T-cell (primary cell): ENCODE measurements at regions not wholly inside any gene's neighbourhood (a gene's known extent, or its start where the extent isn't known, plus 50 kb on each side); places are given as distances from the start of the nearest gene placed in this dataset.

Source experiments
- ATAC-seq, 4 experiments: fragments of 200-7000 bp in 3 of 4; fragments of 150-1000 bp in 1 of 4; cut with Tn5 transposase; replicated peaks in 1 of 4; 1 replicate in 3 of 4; 2 replicates in 1 of 4; pipeline ENCODE4 v1.10.0; 2021; ENCODE audit warnings: moderate library complexity in 3 of 4, mild to moderate bottlenecking in 2 of 4, moderate number of reproducible peaks in 1 of 4
- CTCF ChIA-PET, 2 donors: fragments of 300-600 bp; sonication (Branson Sonifier 250); formaldehyde crosslinking; loops; one replicate each; lab custom pipeline; 2022; ENCODE audit warnings: antibody characterized with exemption in 2 of 2; lab: Charles Lee
- POLR2A ChIA-PET, 2 donors: fragments of 300-600 bp; sonication (Branson Sonifier 250); formaldehyde crosslinking; loops; one replicate each; lab custom pipeline; 2022; ENCODE audit warnings: antibody characterized with exemption in 2 of 2; lab: Charles Lee
- DNase-seq, 35 experiments: peaks; one replicate each; pipeline versions ENCODE4 v3.0.0 to v3.0.0-alpha.2; 2013 to 2023
- H3K27ac ChIP-seq: one replicate; pipeline ENCODE4 v1.5.1; 2013; ENCODE audit warnings: low read length
- H3K27me3 ChIP-seq, 2 experiments: replicated peaks in 1 of 2; 1 replicate in 1 of 2; 2 replicates in 1 of 2; pipeline versions ENCODE4 v1.6.1 to v1.7.0; 2013; ENCODE audit warnings: low read length in 1 of 2, mixed read lengths in 1 of 2; ENCODE audit not compliant: control insufficient read depth in 2 of 2, insufficient read depth in 2 of 2; ENCODE audit errors: extremely low read depth in 1 of 2
- H3K36me3 ChIP-seq, 2 donors: 1 replicate in 1 of 2; 2 replicates in 1 of 2; pipeline versions ENCODE4 v1.6.1 to v1.7.0; 2013; ENCODE audit warnings: low read length in 1 of 2; ENCODE audit not compliant: control insufficient read depth in 2 of 2, insufficient read depth in 1 of 2; ENCODE audit errors: extremely low read depth in 1 of 2
- H3K4me1 ChIP-seq, 2 experiments: 1 replicate in 1 of 2; 2 replicates in 1 of 2; pipeline versions ENCODE4 v1.6.1 to v1.7.0; 2013; ENCODE audit warnings: low read length in 2 of 2, mixed read lengths in 1 of 2; ENCODE audit not compliant: insufficient read depth in 2 of 2, control insufficient read depth in 1 of 2; ENCODE audit errors: extremely low read depth in 1 of 2
- H3K4me3 ChIP-seq, 2 donors: 1 replicate in 1 of 2; 2 replicates in 1 of 2; pipeline versions ENCODE4 v1.5.1 to v1.7.0; 2013; ENCODE audit warnings: mild to moderate bottlenecking in 2 of 2, low read length in 1 of 2, moderate library complexity in 1 of 2; ENCODE audit not compliant: control insufficient read depth in 1 of 2; ENCODE audit errors: extremely low read depth in 1 of 2
- H3K9me3 ChIP-seq: 2 replicates; pipeline ENCODE4 v1.7.0; 2013
- H3K27ac Mint-ChIP-seq, 2 donors: one replicate each; pipeline ENCODE4 v1.8.0; 2020 to 2021; ENCODE audit warnings: mild to moderate bottlenecking in 2 of 2, mixed read lengths in 2 of 2
- H3K27me3 Mint-ChIP-seq, 2 donors: one replicate each; pipeline ENCODE4 v1.8.0; 2021 to 2022; ENCODE audit warnings: mixed read lengths in 2 of 2
- H3K36me3 Mint-ChIP-seq: one replicate; pipeline ENCODE4 v1.8.0; 2021; ENCODE audit warnings: mixed read lengths
- H3K4me1 Mint-ChIP-seq, 3 donors: one replicate each; pipeline ENCODE4 v1.8.0; 2020 to 2022; ENCODE audit warnings: mixed read lengths in 3 of 3, mild to moderate bottlenecking in 1 of 3
- H3K4me3 Mint-ChIP-seq, 3 donors: one replicate each; pipeline ENCODE4 v1.8.0; 2020 to 2022; ENCODE audit warnings: mild to moderate bottlenecking in 3 of 3, mixed read lengths in 3 of 3, moderate library complexity in 3 of 3
- H3K9me3 Mint-ChIP-seq, 3 donors: one replicate each; pipeline ENCODE4 v1.8.0; 2020 to 2022; ENCODE audit warnings: mixed read lengths in 3 of 3
- WGBS: methylation state at CpG from one replicate; pipeline ENCODE4 v1.1.5; 2013; ENCODE audit warnings: missing lambda C conversion rate; ENCODE audit not compliant: insufficient coverage; 5-methylcytosine and 5-hydroxymethylcytosine counted together

DNA sequence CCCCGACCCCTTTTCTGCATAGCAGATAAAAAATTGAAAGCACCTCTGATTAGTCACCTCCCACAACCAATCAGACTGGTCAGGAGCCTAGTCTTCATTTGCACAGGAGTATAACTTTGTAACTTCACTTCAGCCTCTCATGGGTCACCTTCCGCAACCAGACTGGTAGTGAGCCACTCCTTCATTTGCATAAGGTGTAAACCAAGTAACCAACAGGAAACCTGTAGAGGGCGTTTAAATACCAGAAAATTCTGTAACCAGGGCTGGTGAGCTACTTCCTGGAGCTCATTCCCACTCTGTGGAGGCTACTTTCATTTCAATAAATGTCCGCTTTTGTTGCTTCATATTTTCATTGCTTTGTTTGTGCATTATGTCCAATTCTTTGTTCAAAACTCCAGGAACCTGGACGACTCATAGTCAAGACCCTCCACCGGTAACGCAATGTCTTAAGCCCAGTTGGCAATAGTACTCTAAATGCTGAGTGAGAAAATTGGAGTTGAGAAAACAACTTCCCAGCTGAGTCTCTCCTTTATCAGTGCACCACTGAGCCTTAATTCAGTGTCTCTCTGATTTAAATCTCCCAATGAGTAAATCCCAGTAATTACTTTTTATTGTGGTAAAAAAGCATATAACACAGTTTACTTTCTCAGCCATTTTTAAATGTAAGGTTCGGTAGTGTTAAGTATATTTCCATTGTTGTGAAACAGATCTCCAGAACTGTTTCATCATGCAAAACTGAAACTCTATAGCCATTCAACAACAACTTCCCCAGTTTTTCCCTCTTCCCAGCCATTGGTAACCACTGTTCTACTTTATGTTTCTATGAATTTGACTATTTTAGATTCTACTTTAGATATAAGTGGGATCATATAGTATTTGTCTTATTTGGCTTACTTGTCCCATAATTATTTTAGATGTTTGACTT lies 392.7 kb upstream of the SLC8A1 start:
- Histone ChIP-seq H3K36me3 (no peaks in the 10 kb centered on the region), H3K4me1 (no peaks in the 10 kb centered on the region), H3K9me3 (no peaks in the 10 kb centered on the region), H3K27me3 (no peaks in the 10 kb centered on the region), H3K4me3 (no peak overlapping the region), H3K27ac (no peak overlapping the region)
- Mint-ChIP-seq H3K4me3 (no peak overlapping the region), H3K4me1 (no peaks in the 10 kb centered on the region), H3K27me3 (no peaks in the 10 kb centered on the region), H3K27ac (no peak overlapping the region), H3K9me3 (no peaks in the 10 kb centered on the region), H3K36me3 (no peaks in the 10 kb centered on the region)
- no peak for ATAC-seq
- DNase-seq = no peak
- CTCF ChIA-PET = no interaction called here
- POLR2A ChIA-PET = no interaction called here
- 78% methylated on average over 3 of the region's 8 CpGs for WGBS

DNA sequence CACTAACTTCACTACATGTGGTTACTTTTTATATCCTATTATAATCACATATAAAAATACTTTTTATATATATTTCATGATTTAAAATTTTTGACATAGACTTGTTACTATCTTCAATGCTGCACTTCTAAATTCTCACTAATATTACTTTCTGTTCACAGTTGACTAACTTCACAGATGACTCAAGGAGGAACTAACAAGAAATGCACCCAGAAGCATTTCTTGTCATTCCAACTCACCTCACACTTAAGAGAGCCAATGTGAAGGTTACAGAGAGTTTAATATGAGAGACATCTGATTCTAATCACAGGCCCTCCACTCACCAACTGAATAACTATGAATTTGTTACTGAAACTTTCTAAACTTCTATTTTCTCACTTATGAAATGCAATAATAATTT lies 399.8 kb upstream of the SLC8A1 start:
- no peak for ATAC-seq

DNA sequence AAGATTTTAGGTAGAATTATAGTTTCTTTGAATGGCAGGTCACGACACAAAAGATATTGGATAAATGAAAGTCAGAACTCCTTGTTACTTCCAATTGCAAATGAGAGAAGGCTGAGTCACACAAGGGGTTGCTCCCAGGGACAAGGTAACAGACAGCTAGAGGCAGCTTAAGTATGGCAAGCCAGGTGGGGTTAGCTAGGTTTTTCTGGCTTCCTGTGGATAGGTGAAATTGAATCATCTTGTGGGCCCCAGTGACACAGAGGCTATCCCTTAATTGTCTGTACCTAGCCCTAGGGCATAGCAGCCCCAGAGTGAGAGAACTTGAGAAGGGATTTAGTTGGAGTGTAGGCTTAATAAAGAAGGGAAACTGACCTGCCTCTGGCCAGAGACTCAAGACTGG lies 407.7 kb upstream of the SLC8A1 start:
- Mint-ChIP-seq H3K27ac (no peak overlapping the region), H3K27me3 (no peaks in the 10 kb centered on the region), H3K36me3 (no peaks in the 10 kb centered on the region), H3K4me1 (no peaks in the 10 kb centered on the region), H3K9me3 (peaks cover 2 to 6% (median 4%) of the 10 kb centered on the region in 3 donors), H3K4me3 (no peak overlapping the region)
- ChIA-PET POLR2A (no interaction called here), CTCF (no interaction called here)
- DNase-seq = no peak
- Histone ChIP-seq H3K4me1 (no peaks in the 10 kb centered on the region), H3K9me3 (no peaks in the 10 kb centered on the region), H3K27ac (no peak overlapping the region), H3K4me3 (no peak overlapping the region), H3K36me3 (no peaks in the 10 kb centered on the region), H3K27me3 (no peaks in the 10 kb centered on the region)
- no CpG with 5 or more reads among the region's 1 CpG for WGBS
- no peak for ATAC-seq

More for the DNA sequence above, 399.8 kb upstream of the SLC8A1 start:
- no peaks in the 10 kb centered on the region for H3K4me1 Mint-ChIP-seq
- ChIA-PET CTCF (no interaction called here), POLR2A (no interaction called here)
- H3K4me1 ChIP-seq = no peaks in the 10 kb centered on the region
- peaks cover 6 to 17% (median 9%) of the 10 kb centered on the region in 3 donors for H3K9me3 Mint-ChIP-seq
- H3K36me3 ChIP-seq = no peaks in the 10 kb centered on the region
- no peak overlapping the region for H3K4me3 Mint-ChIP-seq
- H3K36me3 Mint-ChIP-seq = no peaks in the 10 kb centered on the region
- H3K9me3 ChIP-seq = no peaks in the 10 kb centered on the region
- H3K27me3 Mint-ChIP-seq = no peaks in the 10 kb centered on the region
- DNase-seq = no peak
- no peak overlapping the region for H3K27ac ChIP-seq
- no peak overlapping the region for H3K4me3 ChIP-seq
- H3K27me3 ChIP-seq = no peaks in the 10 kb centered on the region
- no peak overlapping the region for H3K27ac Mint-ChIP-seq

DNA sequence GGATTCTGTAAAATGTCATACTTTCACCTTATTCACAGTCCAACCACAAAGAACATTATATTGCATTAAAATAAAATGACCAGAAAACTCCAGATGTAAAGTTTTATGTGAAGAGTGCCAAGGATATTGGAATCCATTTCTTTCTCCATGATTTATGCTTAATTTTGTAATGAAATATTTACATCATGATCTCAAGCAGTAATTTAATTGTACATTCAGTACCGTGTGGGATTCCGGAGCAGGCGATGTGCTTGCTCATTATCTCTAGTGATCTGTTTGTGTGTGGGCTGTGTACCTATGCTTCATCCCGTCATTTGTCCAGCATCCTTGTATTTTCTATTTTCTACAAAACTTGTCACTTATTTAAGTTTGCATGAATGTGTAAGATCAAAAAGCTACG lies 415.9 kb upstream of the SLC8A1 start:
- no peaks in the 10 kb centered on the region for H3K36me3 ChIP-seq
- H3K4me3 ChIP-seq = no peak overlapping the region
- DNase-seq (no peak), ATAC-seq (no peak)
- Mint-ChIP-seq H3K4me1 (peaks cover 0 to 3% (median 0%) of the 10 kb centered on the region in 3 donors), H3K27me3 (no peaks in the 10 kb centered on the region), H3K36me3 (no peaks in the 10 kb centered on the region), H3K27ac (no peak overlapping the region), H3K9me3 (peaks cover 0 to 6% (median 3%) of the 10 kb centered on the region in 3 donors), H3K4me3 (no peak overlapping the region)
- H3K27ac ChIP-seq = no peak overlapping the region
- WGBS = no CpG with 5 or more reads among the region's 5 CpGs
- H3K4me1 ChIP-seq = no peaks in the 10 kb centered on the region
- ChIA-PET POLR2A (no interaction called here), CTCF (no interaction called here)
- H3K27me3 ChIP-seq = no peaks in the 10 kb centered on the region
- H3K9me3 ChIP-seq = no peaks in the 10 kb centered on the region

DNA sequence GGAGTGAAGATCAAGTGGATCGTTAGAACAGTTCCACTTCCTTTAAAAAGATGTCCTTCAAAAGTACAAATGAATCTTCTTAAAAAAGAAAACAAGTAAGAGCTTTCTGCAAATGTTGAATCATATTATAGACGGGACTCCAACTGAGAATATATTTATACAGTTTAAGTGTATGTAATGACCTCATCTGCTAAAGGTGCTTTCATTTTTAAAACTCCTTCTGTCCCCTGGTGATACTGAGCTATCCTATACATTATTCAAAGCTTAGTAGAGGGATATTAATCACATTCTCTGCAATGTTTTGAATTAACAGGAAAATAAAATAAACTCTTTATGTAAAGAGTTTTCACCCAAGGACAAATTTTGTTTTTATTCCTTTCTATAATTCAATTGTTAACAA lies 420.7 kb upstream of the SLC8A1 start:
- POLR2A ChIA-PET = no interaction called here
- Mint-ChIP-seq H3K27ac (no peak overlapping the region), H3K36me3 (no peaks in the 10 kb centered on the region), H3K27me3 (no peaks in the 10 kb centered on the region), H3K4me3 (no peak overlapping the region), H3K9me3 (peaks cover 0 to 4% (median 0%) of the 10 kb centered on the region in 3 donors), H3K4me1 (peaks cover 0 to 3% (median 0%) of the 10 kb centered on the region in 3 donors)
- Histone ChIP-seq H3K9me3 (no peaks in the 10 kb centered on the region), H3K27ac (no peak overlapping the region), H3K36me3 (no peaks in the 10 kb centered on the region), H3K4me1 (no peaks in the 10 kb centered on the region), H3K4me3 (no peak overlapping the region), H3K27me3 (no peaks in the 10 kb centered on the region)
- CTCF ChIA-PET = no interaction called here
- no CpG with 5 or more reads among the region's 2 CpGs for WGBS
- no peak for ATAC-seq
- no peak for DNase-seq

DNA sequence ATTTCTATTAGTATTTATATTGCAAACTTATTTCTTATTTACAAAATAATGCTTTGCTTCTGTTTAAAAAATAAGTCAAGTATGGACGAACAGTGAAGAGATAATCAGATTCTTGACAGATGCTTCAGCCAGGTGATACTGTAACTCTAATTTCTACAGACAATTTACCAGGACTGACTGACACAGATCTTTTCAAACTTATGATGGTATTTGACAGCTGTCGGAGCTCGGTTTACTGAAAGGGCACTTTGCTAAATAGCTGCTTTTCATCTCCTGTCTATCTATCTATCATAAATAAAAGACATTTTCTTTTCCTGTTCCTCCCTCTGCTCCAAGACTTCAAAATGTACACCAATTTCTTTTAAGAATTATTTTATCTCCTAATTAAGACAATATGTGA lies 422.5 kb upstream of the SLC8A1 start:
- Histone ChIP-seq H3K36me3 (no peaks in the 10 kb centered on the region), H3K4me3 (no peak overlapping the region), H3K27ac (no peak overlapping the region), H3K9me3 (no peaks in the 10 kb centered on the region), H3K4me1 (no peaks in the 10 kb centered on the region), H3K27me3 (no peaks in the 10 kb centered on the region)
- Mint-ChIP-seq H3K27ac (no peak overlapping the region), H3K4me3 (no peak overlapping the region), H3K9me3 (peaks cover 0 to 2% (median 0%) of the 10 kb centered on the region in 3 donors), H3K36me3 (no peaks in the 10 kb centered on the region), H3K27me3 (no peaks in the 10 kb centered on the region), H3K4me1 (peaks cover 0 to 3% (median 0%) of the 10 kb centered on the region in 3 donors)
- DNase-seq (no peak), ATAC-seq (no peak)
- POLR2A ChIA-PET = no interaction called here
- CTCF ChIA-PET = no interaction called here
- WGBS = no CpG with 5 or more reads among the region's 3 CpGs
